ENCODE measurements at regions not wholly inside any gene's neighbourhood (a gene's known extent, or its start where the extent isn't known, plus 50 kb on each side); places are given as distances from the start of the nearest gene placed in this dataset.

DNA sequence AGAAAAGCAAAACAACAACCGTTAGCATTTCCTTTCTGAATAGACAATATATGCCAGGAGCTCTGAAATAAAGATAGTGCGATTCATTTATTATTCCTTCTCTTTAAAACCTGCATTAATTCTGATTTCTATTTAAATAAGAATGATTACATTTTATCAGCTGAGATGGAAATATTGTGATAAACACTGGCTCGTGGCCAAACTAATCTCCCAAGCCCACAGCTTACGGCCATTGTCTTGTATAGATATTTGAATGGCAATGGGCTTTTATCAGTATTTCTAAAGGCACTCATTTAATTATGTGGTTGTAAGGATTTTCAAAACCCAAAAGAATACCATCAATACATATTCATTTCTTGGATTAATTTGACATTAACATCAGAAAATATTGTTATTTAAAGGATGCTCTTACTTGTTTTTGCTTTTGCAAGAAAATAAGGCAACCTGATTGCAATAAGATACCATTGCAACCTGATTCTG is 123.7 kb upstream of the IRX5 start:
- no peaks in the 10 kb centered on the region for H3K4me1 ChIP-seq (ENCODE audit: control insufficient read depth, insufficient read depth, low read length)
- in situ Hi-C loops (cut with HindIII; ENCODE audit: low pct_unique_long_range_greater_than_20kb, low sequenced_read_pairs) = no loop called here
- ATAC-seq (no peak), DNase-seq (ENCODE audit: low read depth, low spot score) (no peak)
- no peak overlapping the region for H3K27ac ChIP-seq (ENCODE audit: low read length)
- CTCF ChIA-PET = no interaction called here
- H3K9me3 ChIP-seq (ENCODE audit: control insufficient read depth, insufficient read depth, low read depth, low read length) = no peaks in the 10 kb centered on the region
- BruUV-seq (replicated peaks) = no TSS peak
- POLR2A ChIA-PET = no interaction called here
- no peaks in the 10 kb centered on the region for H3K36me3 ChIP-seq (ENCODE audit: control insufficient read depth, insufficient read depth, low read length)
- H3K27me3 ChIP-seq (ENCODE audit: control insufficient read depth, insufficient read depth, low read length) = no peaks in the 10 kb centered on the region
- no peak for TF ChIP-seq SIN3A (IDR thresholded peaks at IDR 0.05; ENCODE audit: borderline replicate concordance, insufficient read depth, low read depth, low read length)
- TF ChIP-seq, protein P1, sequence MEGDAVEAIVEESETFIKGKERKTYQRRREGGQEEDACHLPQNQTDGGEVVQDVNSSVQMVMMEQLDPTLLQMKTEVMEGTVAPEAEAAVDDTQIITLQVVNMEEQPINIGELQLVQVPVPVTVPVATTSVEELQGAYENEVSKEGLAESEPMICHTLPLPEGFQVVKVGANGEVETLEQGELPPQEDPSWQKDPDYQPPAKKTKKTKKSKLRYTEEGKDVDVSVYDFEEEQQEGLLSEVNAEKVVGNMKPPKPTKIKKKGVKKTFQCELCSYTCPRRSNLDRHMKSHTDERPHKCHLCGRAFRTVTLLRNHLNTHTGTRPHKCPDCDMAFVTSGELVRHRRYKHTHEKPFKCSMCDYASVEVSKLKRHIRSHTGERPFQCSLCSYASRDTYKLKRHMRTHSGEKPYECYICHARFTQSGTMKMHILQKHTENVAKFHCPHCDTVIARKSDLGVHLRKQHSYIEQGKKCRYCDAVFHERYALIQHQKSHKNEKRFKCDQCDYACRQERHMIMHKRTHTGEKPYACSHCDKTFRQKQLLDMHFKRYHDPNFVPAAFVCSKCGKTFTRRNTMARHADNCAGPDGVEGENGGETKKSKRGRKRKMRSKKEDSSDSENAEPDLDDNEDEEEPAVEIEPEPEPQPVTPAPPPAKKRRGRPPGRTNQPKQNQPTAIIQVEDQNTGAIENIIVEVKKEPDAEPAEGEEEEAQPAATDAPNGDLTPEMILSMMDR (IDR thresholded peaks at IDR 0.05) = no peak
- TF ChIP-seq, protein P2, sequence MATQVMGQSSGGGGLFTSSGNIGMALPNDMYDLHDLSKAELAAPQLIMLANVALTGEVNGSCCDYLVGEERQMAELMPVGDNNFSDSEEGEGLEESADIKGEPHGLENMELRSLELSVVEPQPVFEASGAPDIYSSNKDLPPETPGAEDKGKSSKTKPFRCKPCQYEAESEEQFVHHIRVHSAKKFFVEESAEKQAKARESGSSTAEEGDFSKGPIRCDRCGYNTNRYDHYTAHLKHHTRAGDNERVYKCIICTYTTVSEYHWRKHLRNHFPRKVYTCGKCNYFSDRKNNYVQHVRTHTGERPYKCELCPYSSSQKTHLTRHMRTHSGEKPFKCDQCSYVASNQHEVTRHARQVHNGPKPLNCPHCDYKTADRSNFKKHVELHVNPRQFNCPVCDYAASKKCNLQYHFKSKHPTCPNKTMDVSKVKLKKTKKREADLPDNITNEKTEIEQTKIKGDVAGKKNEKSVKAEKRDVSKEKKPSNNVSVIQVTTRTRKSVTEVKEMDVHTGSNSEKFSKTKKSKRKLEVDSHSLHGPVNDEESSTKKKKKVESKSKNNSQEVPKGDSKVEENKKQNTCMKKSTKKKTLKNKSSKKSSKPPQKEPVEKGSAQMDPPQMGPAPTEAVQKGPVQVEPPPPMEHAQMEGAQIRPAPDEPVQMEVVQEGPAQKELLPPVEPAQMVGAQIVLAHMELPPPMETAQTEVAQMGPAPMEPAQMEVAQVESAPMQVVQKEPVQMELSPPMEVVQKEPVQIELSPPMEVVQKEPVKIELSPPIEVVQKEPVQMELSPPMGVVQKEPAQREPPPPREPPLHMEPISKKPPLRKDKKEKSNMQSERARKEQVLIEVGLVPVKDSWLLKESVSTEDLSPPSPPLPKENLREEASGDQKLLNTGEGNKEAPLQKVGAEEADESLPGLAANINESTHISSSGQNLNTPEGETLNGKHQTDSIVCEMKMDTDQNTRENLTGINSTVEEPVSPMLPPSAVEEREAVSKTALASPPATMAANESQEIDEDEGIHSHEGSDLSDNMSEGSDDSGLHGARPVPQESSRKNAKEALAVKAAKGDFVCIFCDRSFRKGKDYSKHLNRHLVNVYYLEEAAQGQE (IDR thresholded peaks at IDR 0.05; ENCODE audit: insufficient read depth in 1 of 2, low read depth in 2 of 2, low read length in 1 of 2) = no peak
- TF ChIP-seq POLR2AphosphoS5 (IDR thresholded peaks at IDR 0.05; ENCODE audit: low read depth, low read length) = no peak
- no peak for TF ChIP-seq TCF7L2 (IDR thresholded peaks at IDR 0.05; ENCODE audit: low read depth, low read length)
- intact Hi-C loops (cut with micrococcal nuclease; ENCODE audit: unreplicated experiment) = no loop called here
- no peak overlapping the region for H3K4me3 ChIP-seq (ENCODE audit: low read depth in 2 of 2, low read length in 2 of 2)

DNA sequence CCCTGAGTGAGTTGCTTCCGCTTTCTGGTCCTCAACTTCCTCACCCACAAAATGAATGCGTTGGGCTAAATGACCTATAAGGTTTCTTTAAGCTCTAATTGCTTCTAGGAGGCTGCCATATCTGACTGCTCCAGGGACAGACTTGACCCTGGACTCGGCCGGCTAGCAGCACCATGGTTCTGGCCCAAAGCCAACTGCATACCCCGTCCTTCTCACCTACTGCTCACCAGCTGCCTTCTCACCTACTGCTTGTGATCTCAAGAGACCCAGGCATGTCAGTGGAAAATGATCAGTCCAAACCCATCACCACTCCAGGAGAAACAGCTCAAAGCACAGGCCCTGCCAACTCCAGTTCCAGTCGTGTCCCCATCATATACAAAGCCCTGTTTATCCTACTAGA is 124.3 kb upstream of the IRX5 start:
- TF ChIP-seq SIN3A (IDR thresholded peaks at IDR 0.05; ENCODE audit: borderline replicate concordance, insufficient read depth, low read depth, low read length) (no peak), POLR2AphosphoS5 (IDR thresholded peaks at IDR 0.05; ENCODE audit: low read depth, low read length) (no peak), TCF7L2 (IDR thresholded peaks at IDR 0.05; ENCODE audit: low read depth, low read length) (no peak)
- TF ChIP-seq, protein P1 (IDR thresholded peaks at IDR 0.05) = no peak
- TF ChIP-seq, protein P2 (IDR thresholded peaks at IDR 0.05; ENCODE audit: insufficient read depth in 1 of 2, low read depth in 2 of 2, low read length in 1 of 2) = no peak
- CTCF ChIA-PET = interaction anchor here (0.6 kb wide), 1 partner anchor 300 kb away, joined by 3 read pairs; no protein-coding TSS in a partner anchor
- in situ Hi-C loops (cut with HindIII; ENCODE audit: low pct_unique_long_range_greater_than_20kb, low sequenced_read_pairs) = no loop called here

More for the DNA sequence above, 124.3 kb upstream of the IRX5 start:
- H3K4me3 ChIP-seq (ENCODE audit: low read depth in 2 of 2, low read length in 2 of 2) = no peak overlapping the region
- intact Hi-C loops (cut with micrococcal nuclease; ENCODE audit: unreplicated experiment) = no loop called here
- no peak overlapping the region for H3K27ac ChIP-seq (ENCODE audit: low read length)
- H3K9me3 ChIP-seq (ENCODE audit: control insufficient read depth, insufficient read depth, low read depth, low read length) = no peaks in the 10 kb centered on the region
- no peaks in the 10 kb centered on the region for H3K4me1 ChIP-seq (ENCODE audit: control insufficient read depth, insufficient read depth, low read length)
- DNase-seq (ENCODE audit: low read depth, low spot score) (no peak), ATAC-seq (no peak)
- BruUV-seq (replicated peaks) = no TSS peak
- no peaks in the 10 kb centered on the region for H3K36me3 ChIP-seq (ENCODE audit: control insufficient read depth, insufficient read depth, low read length)
- POLR2A ChIA-PET = no interaction called here
- no peaks in the 10 kb centered on the region for H3K27me3 ChIP-seq (ENCODE audit: control insufficient read depth, insufficient read depth, low read length)
